ENCODE measurements at regions not wholly inside any gene's neighbourhood (a gene's known extent, or its start where the extent isn't known, plus 50 kb on each side); places are given as distances from the start of the nearest gene placed in this dataset.

DNA sequence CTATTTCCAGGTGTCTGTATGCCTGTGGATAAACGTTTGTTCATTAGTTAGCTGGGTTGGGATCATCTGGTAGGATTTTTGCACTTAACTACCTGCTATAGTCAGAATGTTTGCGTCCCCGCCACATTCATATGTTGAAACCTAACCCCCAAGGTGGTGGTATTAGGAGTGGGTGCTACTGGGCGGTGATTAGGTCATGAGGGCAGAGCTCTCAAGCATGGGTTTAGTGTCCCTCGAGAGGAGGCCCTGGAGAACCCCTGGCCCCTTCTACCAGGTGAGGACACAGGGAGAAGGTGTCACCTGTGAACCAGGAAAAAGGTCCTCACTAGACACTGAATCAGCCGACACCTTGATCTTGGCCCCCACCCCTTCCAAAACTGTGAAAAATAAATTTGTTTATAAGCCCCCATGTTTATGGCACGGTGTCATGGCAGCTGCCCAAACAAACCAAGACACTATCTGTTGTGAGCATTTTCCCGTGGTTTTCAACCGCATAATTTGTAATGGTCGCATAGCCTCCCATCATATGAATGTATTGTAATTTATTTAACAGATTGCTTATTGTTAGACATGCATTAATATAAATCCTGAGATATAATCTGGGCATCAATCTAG is 92.7 kb upstream of the TRIM2 start:
- ChIA-PET CTCF (interaction anchor here (1.1 to 5.7 kb wide), 3 partner anchors 11 to 28 kb away, joined by 4 to 58 read pairs (median 7); no protein-coding TSS in a partner anchor), POLR2A (interaction anchor here (0.6 kb wide), 1 partner anchor 436 kb away, joined by 4 read pairs; no protein-coding TSS in a partner anchor)
- H3K36me3 Mint-ChIP-seq (ENCODE audit: low read depth), result no peaks in the 10 kb centered on the region
- peaks cover under 1% of the 10 kb centered on the region for H3K27me3 Mint-ChIP-seq
- H3K4me1 Mint-ChIP-seq, result peaks cover 6% of the 10 kb centered on the region
- TF ChIP-seq, protein P1, sequence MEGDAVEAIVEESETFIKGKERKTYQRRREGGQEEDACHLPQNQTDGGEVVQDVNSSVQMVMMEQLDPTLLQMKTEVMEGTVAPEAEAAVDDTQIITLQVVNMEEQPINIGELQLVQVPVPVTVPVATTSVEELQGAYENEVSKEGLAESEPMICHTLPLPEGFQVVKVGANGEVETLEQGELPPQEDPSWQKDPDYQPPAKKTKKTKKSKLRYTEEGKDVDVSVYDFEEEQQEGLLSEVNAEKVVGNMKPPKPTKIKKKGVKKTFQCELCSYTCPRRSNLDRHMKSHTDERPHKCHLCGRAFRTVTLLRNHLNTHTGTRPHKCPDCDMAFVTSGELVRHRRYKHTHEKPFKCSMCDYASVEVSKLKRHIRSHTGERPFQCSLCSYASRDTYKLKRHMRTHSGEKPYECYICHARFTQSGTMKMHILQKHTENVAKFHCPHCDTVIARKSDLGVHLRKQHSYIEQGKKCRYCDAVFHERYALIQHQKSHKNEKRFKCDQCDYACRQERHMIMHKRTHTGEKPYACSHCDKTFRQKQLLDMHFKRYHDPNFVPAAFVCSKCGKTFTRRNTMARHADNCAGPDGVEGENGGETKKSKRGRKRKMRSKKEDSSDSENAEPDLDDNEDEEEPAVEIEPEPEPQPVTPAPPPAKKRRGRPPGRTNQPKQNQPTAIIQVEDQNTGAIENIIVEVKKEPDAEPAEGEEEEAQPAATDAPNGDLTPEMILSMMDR (IDR thresholded peaks at IDR 0.05), result no peak
- H3K27ac Mint-ChIP-seq, result no peak overlapping the region
- intact Hi-C loops (cut with micrococcal nuclease), result no loop called here
- H3K4me3 Mint-ChIP-seq, result no peak overlapping the region
- H3K9me3 Mint-ChIP-seq, result no peaks in the 10 kb centered on the region
- DNase-seq (no peak), ATAC-seq (ENCODE audit: low read depth) (no peak)

DNA sequence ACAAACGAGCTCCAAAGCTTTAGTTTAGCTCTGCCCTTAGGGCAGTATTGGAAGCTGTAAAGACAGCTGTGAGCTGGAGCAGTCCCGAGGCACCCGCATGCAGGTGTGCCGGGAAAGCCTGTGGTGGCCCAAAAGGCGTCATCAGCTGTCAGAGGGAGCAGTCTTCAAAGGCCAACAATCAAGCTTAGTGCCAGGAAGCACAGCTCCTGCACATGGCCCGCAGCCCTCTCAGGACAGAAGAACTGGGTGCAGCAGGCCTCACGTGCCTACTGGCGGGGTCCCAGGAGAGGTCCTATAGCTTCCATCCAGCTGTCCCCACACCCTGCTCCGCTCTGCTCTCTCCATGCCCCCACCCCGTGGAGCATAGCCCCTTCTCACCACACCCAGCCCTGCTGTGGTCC is 92.2 kb upstream of the TRIM2 start:
- intact Hi-C loops (cut with micrococcal nuclease), result no loop called here
- no peak for DNase-seq
- no peaks in the 10 kb centered on the region for H3K27me3 Mint-ChIP-seq
- no peaks in the 10 kb centered on the region for H3K36me3 Mint-ChIP-seq (ENCODE audit: low read depth)
- no peak overlapping the region for H3K27ac Mint-ChIP-seq
- H3K4me3 Mint-ChIP-seq, result peak overlapping the region; percentile 12
- peaks cover 6% of the 10 kb centered on the region for H3K4me1 Mint-ChIP-seq
- no peak for ATAC-seq (ENCODE audit: low read depth)
- CTCF ChIA-PET, result interaction anchor here (1.1 to 5.7 kb wide), 3 partner anchors 10 to 29 kb away, joined by 4 to 58 read pairs (median 7); no protein-coding TSS in a partner anchor
- POLR2A ChIA-PET, result interaction anchor here (0.6 kb wide), 1 partner anchor 437 kb away, joined by 4 read pairs; no protein-coding TSS in a partner anchor
- H3K9me3 Mint-ChIP-seq, result no peaks in the 10 kb centered on the region
- TF ChIP-seq, protein P1 (IDR thresholded peaks at IDR 0.05), result no peak

DNA sequence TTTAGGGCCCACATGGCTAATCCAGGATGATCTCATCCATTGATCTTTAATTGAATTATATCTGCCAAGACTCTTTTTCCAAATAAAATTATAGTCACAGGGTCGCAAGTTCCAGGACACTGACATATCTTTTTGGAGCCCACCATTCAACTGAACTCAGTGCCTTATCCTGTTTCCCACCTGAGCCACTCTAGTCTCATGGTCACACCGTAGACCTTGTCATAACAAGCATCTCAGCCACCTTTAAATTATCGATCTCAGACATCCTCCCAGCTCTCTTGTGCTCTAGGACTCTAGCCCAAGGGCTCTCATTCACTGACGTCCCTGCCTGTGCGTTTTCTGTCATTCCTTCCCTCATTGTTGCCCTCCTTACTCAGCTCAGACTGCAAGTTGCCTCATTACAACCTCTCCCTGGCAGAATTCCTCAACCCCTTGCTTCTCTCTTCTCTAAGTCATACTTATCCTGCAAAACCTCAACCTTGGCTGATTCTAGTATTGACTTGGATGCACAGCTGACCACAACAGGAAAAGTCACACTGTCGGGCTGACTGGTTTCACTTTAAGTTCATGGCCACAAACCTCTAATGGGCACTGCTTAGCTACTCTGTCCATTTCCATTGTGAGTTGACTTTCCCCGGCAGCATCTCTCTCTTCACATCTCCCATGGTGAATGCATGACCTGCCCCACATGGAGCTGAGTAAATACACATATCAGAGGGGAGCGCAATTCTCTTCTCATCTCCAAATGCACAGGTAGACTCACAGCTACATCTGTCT is 91.0 kb upstream of the TRIM2 start:
- TF ChIP-seq, protein P1 (IDR thresholded peaks at IDR 0.05), result no peak
- intact Hi-C loops (cut with micrococcal nuclease), result no loop called here
- ChIA-PET CTCF (interaction anchor here (3.3 to 5.7 kb wide), 3 partner anchors 13 to 30 kb away, joined by 11 to 58 read pairs (median 30); no protein-coding TSS in a partner anchor), POLR2A (interaction anchor here (0.5 kb wide), 1 partner anchor 12 kb away, joined by 3 read pairs; no protein-coding TSS in a partner anchor)
- Mint-ChIP-seq H3K4me1 (peaks cover 7% of the 10 kb centered on the region), H3K27ac (no peak overlapping the region), H3K4me3 (no peak overlapping the region), H3K27me3 (no peaks in the 10 kb centered on the region), H3K36me3 (ENCODE audit: low read depth) (no peaks in the 10 kb centered on the region), H3K9me3 (no peaks in the 10 kb centered on the region)
- no peak for ATAC-seq (ENCODE audit: low read depth)
- DNase-seq, result no peak

GRCh38 chr4:153113838-153114105 is 90.5 kb upstream of the TRIM2 start:
- H3K27ac Mint-ChIP-seq, result no peak overlapping the region
- H3K9me3 Mint-ChIP-seq, result no peaks in the 10 kb centered on the region
- H3K4me1 Mint-ChIP-seq, result peaks cover 3% of the 10 kb centered on the region
- TF ChIP-seq, protein P1 (IDR thresholded peaks at IDR 0.05), result no peak
- ATAC-seq (ENCODE audit: low read depth) (no peak), DNase-seq (no peak)
- no peaks in the 10 kb centered on the region for H3K36me3 Mint-ChIP-seq (ENCODE audit: low read depth)
- no peaks in the 10 kb centered on the region for H3K27me3 Mint-ChIP-seq
- CTCF ChIA-PET, result interaction anchor here (3.3 to 5.7 kb wide), 3 partner anchors 12 to 31 kb away, joined by 11 to 58 read pairs (median 30); no protein-coding TSS in a partner anchor
- no peak overlapping the region for H3K4me3 Mint-ChIP-seq
- intact Hi-C loops (cut with micrococcal nuclease), result loop anchor here (2.0 kb wide), 2 partner anchors 39 to 335 kb away; partner anchors contain the start of genes ARFIP1 and TIGD4
- POLR2A ChIA-PET, result interaction anchor here (0.5 kb wide), 1 partner anchor 12 kb away, joined by 3 read pairs; no protein-coding TSS in a partner anchor
